ENCODE measurements at regions not wholly inside any gene's neighbourhood (a gene's known extent, or its start where the extent isn't known, plus 50 kb on each side); places are given as distances from the start of the nearest gene placed in this dataset.

DNA sequence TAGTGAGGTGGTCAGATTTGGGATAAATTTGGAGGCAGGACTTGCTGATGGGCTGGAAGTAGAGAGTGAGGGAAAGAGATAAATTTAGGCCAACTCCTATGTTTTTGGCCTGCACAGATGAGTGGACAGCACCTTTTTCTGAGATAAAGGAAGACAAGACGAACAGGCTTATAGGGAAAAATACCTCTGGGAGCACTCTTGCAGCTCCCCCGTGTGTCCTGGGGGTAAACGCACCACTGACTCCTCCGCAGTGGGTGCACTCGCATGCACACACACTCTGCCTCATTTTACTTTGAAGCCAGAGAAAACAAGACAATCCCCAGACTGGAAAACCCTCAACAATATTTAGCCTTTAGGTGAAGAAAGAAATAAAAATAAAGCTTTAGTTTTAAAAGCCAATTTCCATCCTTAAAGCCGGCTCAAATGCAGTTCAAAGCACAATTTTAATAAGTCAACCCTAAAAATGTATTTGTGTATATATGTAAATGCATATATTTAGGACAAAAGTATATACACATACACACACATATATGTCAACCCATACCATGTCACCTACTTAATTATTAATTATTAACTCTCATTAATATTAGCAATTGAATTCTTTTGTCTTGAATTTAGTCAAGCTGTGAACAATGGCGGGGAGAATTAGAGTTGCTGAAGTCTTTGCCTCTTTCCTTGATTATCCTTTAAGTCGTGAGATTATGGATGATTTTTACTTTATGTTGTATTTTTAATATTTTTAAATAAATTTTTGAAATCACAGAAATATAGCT, 341.8 kb downstream of the ZNF326 start:
- Histone ChIP-seq H3K36me3 (ENCODE audit: control insufficient read depth, insufficient read depth, low read length) (no peaks in the 10 kb centered on the region), H3K27ac (ENCODE audit: low read depth, low read length) (no peak overlapping the region), H3K27me3 (ENCODE audit: control insufficient read depth, insufficient read depth, low read length) (no peaks in the 10 kb centered on the region), H3K9ac (ENCODE audit: low read depth, low read length) (no peak overlapping the region), H3K9me3 (ENCODE audit: control insufficient read depth, insufficient read depth, low read length) (no peaks in the 10 kb centered on the region), H3K4me3 (ENCODE audit: low read depth, low read length) (no peak overlapping the region), H3K4me1 (ENCODE audit: control insufficient read depth, insufficient read depth, low read length) (no peaks in the 10 kb centered on the region)

DNA sequence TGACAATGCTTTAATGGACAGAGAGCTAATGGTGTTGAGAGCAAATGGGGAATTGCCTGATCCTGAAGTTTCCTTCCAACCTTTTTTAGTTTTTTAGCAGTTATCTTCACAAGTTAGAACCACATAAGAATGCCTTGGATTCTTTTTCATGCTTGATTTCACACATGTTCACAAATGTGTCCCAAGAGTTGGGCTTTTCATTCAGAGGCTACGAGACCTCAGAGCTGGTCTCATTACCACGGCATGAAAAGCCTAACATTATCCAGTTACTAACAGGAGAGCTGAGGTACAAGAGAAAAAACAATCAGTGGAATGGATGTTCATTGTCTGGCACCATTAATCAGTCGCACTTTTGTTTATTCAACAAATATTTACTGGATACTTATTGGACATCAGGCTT, 340.6 kb downstream of the ZNF326 start:
- no peaks in the 10 kb centered on the region for H3K4me1 ChIP-seq (ENCODE audit: control insufficient read depth, insufficient read depth, low read length)
- H3K27me3 ChIP-seq (ENCODE audit: control insufficient read depth, insufficient read depth, low read length) = no peaks in the 10 kb centered on the region
- H3K4me3 ChIP-seq (ENCODE audit: low read depth, low read length) = no peak overlapping the region

DNA sequence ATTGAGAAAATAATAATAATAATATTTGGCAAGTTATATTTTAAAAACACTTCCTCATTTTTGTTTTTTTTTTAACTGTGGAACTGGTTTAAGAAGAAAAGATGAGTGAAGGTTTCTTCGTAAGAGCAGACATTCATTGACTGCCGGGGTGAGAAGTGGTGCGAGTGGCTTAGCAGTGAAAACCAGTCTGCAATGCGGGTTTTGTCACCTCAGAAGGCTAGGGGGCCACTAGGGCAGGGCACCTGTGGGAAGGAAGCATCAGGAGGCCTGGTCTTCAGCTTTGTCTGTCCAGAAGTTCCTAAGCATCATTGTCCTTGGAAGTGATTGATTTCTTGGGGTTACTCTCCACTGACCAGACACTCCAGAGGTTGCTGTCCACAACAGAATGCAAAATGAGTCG, 339.2 kb downstream of the ZNF326 start:
- H3K4me3 ChIP-seq (ENCODE audit: low read depth, low read length) = no peak overlapping the region
- H3K27ac ChIP-seq (ENCODE audit: low read depth, low read length) = no peak overlapping the region
- H3K36me3 ChIP-seq (ENCODE audit: control insufficient read depth, insufficient read depth, low read length) = no peaks in the 10 kb centered on the region
- H3K27me3 ChIP-seq (ENCODE audit: control insufficient read depth, insufficient read depth, low read length) = no peaks in the 10 kb centered on the region
- no peaks in the 10 kb centered on the region for H3K9me3 ChIP-seq (ENCODE audit: control insufficient read depth, insufficient read depth, low read length)
- H3K4me1 ChIP-seq (ENCODE audit: control insufficient read depth, insufficient read depth, low read length) = no peaks in the 10 kb centered on the region
- no peak overlapping the region for H3K9ac ChIP-seq (ENCODE audit: low read depth, low read length)

More for the DNA sequence above, 340.6 kb downstream of the ZNF326 start:
- Histone ChIP-seq H3K27ac (ENCODE audit: low read depth, low read length) (no peak overlapping the region), H3K9me3 (ENCODE audit: control insufficient read depth, insufficient read depth, low read length) (no peaks in the 10 kb centered on the region), H3K9ac (ENCODE audit: low read depth, low read length) (no peak overlapping the region), H3K36me3 (ENCODE audit: control insufficient read depth, insufficient read depth, low read length) (no peaks in the 10 kb centered on the region)

DNA sequence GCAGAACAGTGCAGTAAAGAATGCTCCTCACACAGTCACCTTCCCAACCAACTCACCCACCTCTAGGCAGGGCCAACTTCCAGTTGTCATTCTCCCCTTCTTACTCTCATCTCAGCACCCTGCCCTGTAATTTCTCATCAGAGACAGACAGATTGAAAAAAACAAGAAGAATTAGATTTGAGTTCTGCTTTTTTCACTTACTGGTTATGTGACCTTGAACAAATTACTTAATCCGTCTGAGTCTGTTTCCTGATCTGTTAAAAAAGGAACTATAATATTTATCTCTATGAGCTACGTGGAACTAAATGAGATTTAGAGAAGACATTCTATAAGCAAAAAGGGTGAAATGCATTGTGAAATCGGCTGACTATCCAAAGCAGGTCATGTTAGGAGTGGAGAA, 330.3 kb downstream of the ZNF326 start:
- Histone ChIP-seq H3K4me3 (ENCODE audit: low read depth, low read length) (no peak overlapping the region), H3K36me3 (ENCODE audit: control insufficient read depth, insufficient read depth, low read length) (no peaks in the 10 kb centered on the region), H3K27me3 (ENCODE audit: control insufficient read depth, insufficient read depth, low read length) (no peaks in the 10 kb centered on the region), H3K27ac (ENCODE audit: low read depth, low read length) (no peak overlapping the region), H3K9me3 (ENCODE audit: control insufficient read depth, insufficient read depth, low read length) (no peaks in the 10 kb centered on the region), H3K4me1 (ENCODE audit: control insufficient read depth, insufficient read depth, low read length) (peaks cover 8% of the 10 kb centered on the region), H3K9ac (ENCODE audit: low read depth, low read length) (no peak overlapping the region)

DNA sequence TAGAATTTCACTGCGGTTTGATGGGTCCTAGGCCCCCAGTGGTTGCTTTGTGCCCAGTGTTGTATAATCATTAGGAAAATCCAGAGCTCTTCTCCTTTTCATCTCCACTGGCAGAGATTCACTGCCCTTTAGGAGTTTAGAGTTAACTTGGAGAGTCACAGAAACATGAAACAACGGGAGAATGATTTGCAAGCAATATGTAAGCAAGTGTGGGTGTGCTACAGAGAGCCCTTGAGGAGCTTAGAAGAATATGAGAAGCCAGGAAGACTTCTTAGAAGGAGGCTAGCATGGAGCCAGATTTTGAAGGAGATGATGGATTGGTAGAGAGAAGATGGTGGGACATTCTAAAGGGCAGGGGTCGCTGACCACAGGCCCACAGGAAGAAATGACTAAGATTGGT, 327.3 kb downstream of the ZNF326 start:
- H3K36me3 ChIP-seq (ENCODE audit: control insufficient read depth, insufficient read depth, low read length) = no peaks in the 10 kb centered on the region
- peaks cover 8% of the 10 kb centered on the region for H3K4me1 ChIP-seq (ENCODE audit: control insufficient read depth, insufficient read depth, low read length)
- H3K4me3 ChIP-seq (ENCODE audit: low read depth, low read length) = no peak overlapping the region
- no peaks in the 10 kb centered on the region for H3K27me3 ChIP-seq (ENCODE audit: control insufficient read depth, insufficient read depth, low read length)
- H3K27ac ChIP-seq (ENCODE audit: low read depth, low read length) = no peak overlapping the region
- H3K9ac ChIP-seq (ENCODE audit: low read depth, low read length) = no peak overlapping the region
- no peaks in the 10 kb centered on the region for H3K9me3 ChIP-seq (ENCODE audit: control insufficient read depth, insufficient read depth, low read length)

DNA sequence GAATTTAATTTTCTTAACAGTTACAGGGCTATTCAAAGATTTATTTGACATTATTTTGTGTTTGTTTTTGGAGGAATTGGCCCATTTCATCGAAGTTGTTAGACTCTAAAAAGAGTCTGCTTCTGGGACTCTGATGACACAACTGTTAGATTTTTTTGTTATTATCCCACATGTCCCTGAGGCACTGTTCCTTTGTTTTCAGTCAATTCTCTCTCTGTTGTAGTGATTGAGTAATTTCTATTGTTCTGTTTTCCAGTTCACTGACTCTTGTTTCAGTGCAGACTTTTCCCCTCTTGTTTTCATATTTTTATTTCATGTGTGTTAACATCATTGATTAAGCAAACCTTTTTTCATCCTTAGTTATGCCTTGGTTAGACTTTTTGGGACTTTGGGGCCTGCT, 325.0 kb downstream of the ZNF326 start:
- Histone ChIP-seq H3K27me3 (ENCODE audit: control insufficient read depth, insufficient read depth, low read length) (no peaks in the 10 kb centered on the region), H3K9me3 (ENCODE audit: control insufficient read depth, insufficient read depth, low read length) (no peaks in the 10 kb centered on the region)

DNA sequence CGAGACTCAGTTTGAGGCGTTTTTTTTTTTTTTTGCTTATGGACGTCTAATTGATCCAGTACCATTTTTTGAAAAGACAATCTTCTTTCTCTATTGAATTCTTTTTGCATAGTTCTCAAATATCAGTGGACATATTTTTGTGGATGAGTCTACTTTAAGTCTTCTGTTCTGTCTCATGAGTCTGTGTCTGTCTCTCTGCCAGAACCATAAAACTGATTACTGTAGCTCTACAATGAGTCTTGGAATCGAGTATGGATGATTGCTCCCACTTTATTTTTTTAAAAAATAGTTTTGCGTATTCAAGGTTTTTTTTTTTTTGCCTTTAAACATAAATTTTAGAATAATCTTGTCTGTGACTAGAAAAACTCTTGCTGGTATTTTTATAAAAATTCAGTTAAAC, 323.5 kb downstream of the ZNF326 start:
- H3K36me3 ChIP-seq (ENCODE audit: control insufficient read depth, insufficient read depth, low read length) = no peaks in the 10 kb centered on the region

More for the DNA sequence above, 325.0 kb downstream of the ZNF326 start:
- H3K9ac ChIP-seq (ENCODE audit: low read depth, low read length) = no peak overlapping the region
- H3K4me3 ChIP-seq (ENCODE audit: low read depth, low read length) = no peak overlapping the region
- no peaks in the 10 kb centered on the region for H3K36me3 ChIP-seq (ENCODE audit: control insufficient read depth, insufficient read depth, low read length)
- no peaks in the 10 kb centered on the region for H3K4me1 ChIP-seq (ENCODE audit: control insufficient read depth, insufficient read depth, low read length)
- no peak overlapping the region for H3K27ac ChIP-seq (ENCODE audit: low read depth, low read length)

DNA sequence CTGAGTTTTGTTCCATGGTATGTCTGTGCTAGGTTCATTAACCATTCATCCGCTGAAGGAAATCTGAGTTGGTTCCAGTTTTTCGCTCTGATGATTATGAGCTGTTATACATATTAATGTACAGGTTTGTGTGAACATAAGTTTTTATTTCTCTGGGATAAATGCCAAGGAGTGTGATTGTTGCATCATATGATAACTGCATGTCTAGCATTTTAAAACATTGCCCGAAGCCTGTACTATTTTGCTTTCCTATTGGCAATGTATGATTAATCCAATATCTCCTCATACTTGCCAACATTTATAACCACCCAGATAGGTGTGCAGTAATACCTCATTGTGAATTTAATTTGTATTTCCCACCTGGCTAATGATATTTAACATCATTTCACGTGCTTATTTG, 322.7 kb downstream of the ZNF326 start:
- no peaks in the 10 kb centered on the region for H3K36me3 ChIP-seq (ENCODE audit: control insufficient read depth, insufficient read depth, low read length)
- no peaks in the 10 kb centered on the region for H3K27me3 ChIP-seq (ENCODE audit: control insufficient read depth, insufficient read depth, low read length)
- H3K9ac ChIP-seq (ENCODE audit: low read depth, low read length) = no peak overlapping the region
- no peak overlapping the region for H3K27ac ChIP-seq (ENCODE audit: low read depth, low read length)
- H3K4me3 ChIP-seq (ENCODE audit: low read depth, low read length) = no peak overlapping the region
- H3K4me1 ChIP-seq (ENCODE audit: control insufficient read depth, insufficient read depth, low read length) = no peaks in the 10 kb centered on the region
- no peaks in the 10 kb centered on the region for H3K9me3 ChIP-seq (ENCODE audit: control insufficient read depth, insufficient read depth, low read length)

More for the DNA sequence above, 323.5 kb downstream of the ZNF326 start:
- H3K9me3 ChIP-seq (ENCODE audit: control insufficient read depth, insufficient read depth, low read length) = no peaks in the 10 kb centered on the region
- H3K27me3 ChIP-seq (ENCODE audit: control insufficient read depth, insufficient read depth, low read length) = no peaks in the 10 kb centered on the region
- no peak overlapping the region for H3K27ac ChIP-seq (ENCODE audit: low read depth, low read length)
- no peaks in the 10 kb centered on the region for H3K4me1 ChIP-seq (ENCODE audit: control insufficient read depth, insufficient read depth, low read length)
- no peak overlapping the region for H3K4me3 ChIP-seq (ENCODE audit: low read depth, low read length)
- H3K9ac ChIP-seq (ENCODE audit: low read depth, low read length) = no peak overlapping the region

DNA sequence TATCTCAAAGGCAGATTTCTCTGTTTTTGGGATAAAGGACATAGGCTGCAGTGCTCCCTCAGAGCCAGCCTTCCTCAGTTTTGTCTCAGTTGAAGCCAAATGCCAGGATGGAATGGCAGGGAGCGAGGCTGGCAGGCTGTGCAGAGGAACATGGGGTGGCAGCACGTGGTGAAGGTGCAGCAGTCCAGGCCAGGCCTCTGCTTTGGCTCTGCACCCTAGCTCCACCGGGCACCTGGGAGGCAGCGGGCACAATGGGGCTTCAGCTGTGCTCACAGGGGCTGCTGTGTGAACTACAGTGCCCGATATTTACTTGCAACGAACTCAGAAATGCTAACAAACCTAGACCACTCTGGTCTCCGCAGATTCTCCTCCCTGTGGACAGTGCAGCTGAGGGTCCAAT, 319.6 kb downstream of the ZNF326 start:
- Histone ChIP-seq H3K27ac (ENCODE audit: low read depth, low read length) (no peak overlapping the region), H3K4me3 (ENCODE audit: low read depth, low read length) (no peak overlapping the region), H3K27me3 (ENCODE audit: control insufficient read depth, insufficient read depth, low read length) (no peaks in the 10 kb centered on the region), H3K9me3 (ENCODE audit: control insufficient read depth, insufficient read depth, low read length) (no peaks in the 10 kb centered on the region), H3K9ac (ENCODE audit: low read depth, low read length) (no peak overlapping the region), H3K4me1 (ENCODE audit: control insufficient read depth, insufficient read depth, low read length) (no peaks in the 10 kb centered on the region), H3K36me3 (ENCODE audit: control insufficient read depth, insufficient read depth, low read length) (no peaks in the 10 kb centered on the region)

DNA sequence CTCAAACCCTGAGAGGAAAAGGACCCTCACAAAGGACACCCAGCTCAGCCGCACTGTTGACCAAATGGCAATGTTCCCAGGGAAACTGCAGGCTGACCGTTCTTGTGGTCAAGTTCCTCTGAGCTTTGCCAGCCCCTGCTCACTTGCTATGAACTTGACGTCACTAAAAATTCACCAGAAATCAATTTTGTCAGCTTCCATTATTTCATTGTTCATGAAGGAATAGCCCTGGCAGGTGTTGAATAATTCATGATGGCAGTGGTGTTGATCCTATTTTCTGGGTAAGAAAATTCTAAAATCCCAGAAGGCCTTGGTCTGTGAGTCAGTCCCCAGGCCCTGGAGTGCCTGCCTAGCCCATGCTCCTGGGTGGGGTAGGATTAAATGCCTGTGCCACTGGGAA, 318.9 kb downstream of the ZNF326 start:
- Histone ChIP-seq H3K4me1 (ENCODE audit: control insufficient read depth, insufficient read depth, low read length) (no peaks in the 10 kb centered on the region), H3K9me3 (ENCODE audit: control insufficient read depth, insufficient read depth, low read length) (no peaks in the 10 kb centered on the region), H3K27me3 (ENCODE audit: control insufficient read depth, insufficient read depth, low read length) (no peaks in the 10 kb centered on the region), H3K4me3 (ENCODE audit: low read depth, low read length) (no peak overlapping the region), H3K9ac (ENCODE audit: low read depth, low read length) (no peak overlapping the region), H3K27ac (ENCODE audit: low read depth, low read length) (no peak overlapping the region), H3K36me3 (ENCODE audit: control insufficient read depth, insufficient read depth, low read length) (no peaks in the 10 kb centered on the region)

DNA sequence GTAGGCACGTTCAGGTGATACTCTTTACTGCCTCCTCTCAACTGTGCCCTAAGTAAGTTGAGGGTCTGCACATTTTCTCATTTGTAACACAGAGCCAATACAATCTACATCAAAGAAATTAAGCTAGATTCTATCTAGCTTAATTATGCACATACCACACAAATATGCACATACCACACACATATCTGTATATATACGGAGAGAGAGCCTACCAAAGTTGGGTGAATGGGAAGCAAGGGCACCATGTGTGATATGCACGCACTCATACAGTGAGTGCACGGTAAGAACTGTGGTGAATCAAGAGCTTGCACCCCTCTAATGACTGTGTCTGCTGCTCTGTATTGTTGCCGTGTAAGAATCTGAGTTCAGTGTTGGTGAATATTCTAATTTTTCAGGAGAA, 314.9 kb downstream of the ZNF326 start:
- Histone ChIP-seq H3K9me3 (ENCODE audit: control insufficient read depth, insufficient read depth, low read length) (no peaks in the 10 kb centered on the region), H3K27ac (ENCODE audit: low read depth, low read length) (no peak overlapping the region), H3K27me3 (ENCODE audit: control insufficient read depth, insufficient read depth, low read length) (no peaks in the 10 kb centered on the region), H3K4me3 (ENCODE audit: low read depth, low read length) (no peak overlapping the region), H3K9ac (ENCODE audit: low read depth, low read length) (no peak overlapping the region), H3K4me1 (ENCODE audit: control insufficient read depth, insufficient read depth, low read length) (no peaks in the 10 kb centered on the region), H3K36me3 (ENCODE audit: control insufficient read depth, insufficient read depth, low read length) (no peaks in the 10 kb centered on the region)
